ENCODE measurements at regions not wholly inside any gene's neighbourhood (a gene's known extent, or its start where the extent isn't known, plus 50 kb on each side); places are given as distances from the start of the nearest gene placed in this dataset.

DNA sequence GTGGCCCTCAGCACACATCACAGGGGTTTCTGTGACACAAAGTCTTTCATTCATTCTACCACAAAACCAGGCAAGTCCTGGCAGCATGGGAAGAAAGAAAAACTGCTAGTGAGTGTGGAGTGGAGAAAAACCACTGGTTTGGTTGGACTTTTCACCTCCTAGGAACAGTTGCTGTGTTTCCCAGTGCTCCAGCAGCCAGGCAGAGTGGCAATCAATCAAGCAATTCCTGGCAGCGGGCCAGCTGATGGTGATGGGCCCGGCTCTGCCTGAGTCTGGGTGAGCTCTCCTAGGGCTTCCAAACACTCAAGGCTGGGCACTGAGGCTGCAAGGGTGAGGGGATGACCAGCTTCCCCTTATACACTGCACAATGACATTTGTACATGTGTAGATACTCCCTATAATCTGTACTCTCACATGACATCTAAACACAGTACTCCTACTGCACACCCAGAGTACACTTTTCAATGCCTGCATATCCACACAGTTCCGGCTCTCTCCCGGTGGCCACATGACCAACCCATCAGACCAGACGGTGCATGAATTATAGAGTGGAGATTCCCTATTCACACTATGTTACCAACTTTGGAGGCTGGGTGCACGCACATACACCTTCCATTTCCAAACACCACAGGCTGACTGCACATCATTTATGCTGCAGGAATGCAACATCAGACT, 156.6 kb downstream of the UNC5CL start:
- Histone ChIP-seq H3K4me3 (no peak overlapping the region), H3K27me3 (ENCODE audit: insufficient read depth in 3 of 3, low read length in 2 of 3) (no peaks in the 10 kb centered on the region), H3K27ac (no peak overlapping the region), H3K36me3 (ENCODE audit: insufficient read depth in 1 of 2, low read depth in 1 of 2) (no peaks in the 10 kb centered on the region), H3K9me3 (no peaks in the 10 kb centered on the region), H3K4me1 (no peaks in the 10 kb centered on the region)
- TF ChIP-seq, protein P1, sequence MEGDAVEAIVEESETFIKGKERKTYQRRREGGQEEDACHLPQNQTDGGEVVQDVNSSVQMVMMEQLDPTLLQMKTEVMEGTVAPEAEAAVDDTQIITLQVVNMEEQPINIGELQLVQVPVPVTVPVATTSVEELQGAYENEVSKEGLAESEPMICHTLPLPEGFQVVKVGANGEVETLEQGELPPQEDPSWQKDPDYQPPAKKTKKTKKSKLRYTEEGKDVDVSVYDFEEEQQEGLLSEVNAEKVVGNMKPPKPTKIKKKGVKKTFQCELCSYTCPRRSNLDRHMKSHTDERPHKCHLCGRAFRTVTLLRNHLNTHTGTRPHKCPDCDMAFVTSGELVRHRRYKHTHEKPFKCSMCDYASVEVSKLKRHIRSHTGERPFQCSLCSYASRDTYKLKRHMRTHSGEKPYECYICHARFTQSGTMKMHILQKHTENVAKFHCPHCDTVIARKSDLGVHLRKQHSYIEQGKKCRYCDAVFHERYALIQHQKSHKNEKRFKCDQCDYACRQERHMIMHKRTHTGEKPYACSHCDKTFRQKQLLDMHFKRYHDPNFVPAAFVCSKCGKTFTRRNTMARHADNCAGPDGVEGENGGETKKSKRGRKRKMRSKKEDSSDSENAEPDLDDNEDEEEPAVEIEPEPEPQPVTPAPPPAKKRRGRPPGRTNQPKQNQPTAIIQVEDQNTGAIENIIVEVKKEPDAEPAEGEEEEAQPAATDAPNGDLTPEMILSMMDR (IDR thresholded peaks at IDR 0.05): no peak
- WGBS, 3 donors: 57 to 69% (median 62%) methylated on average over 6 of the region's 6 CpGs
- DNase-seq (no peak), ATAC-seq (no peak)
- intact Hi-C loops (cut with DNase I): no loop called here

GRCh38 chr6:40881501-40881900, 157.5 kb downstream of the UNC5CL start:
- intact Hi-C loops (cut with DNase I): no loop called here
- TF ChIP-seq, protein P1 (IDR thresholded peaks at IDR 0.05): no peak
- no peaks in the 10 kb centered on the region for H3K9me3 ChIP-seq
- no peaks in the 10 kb centered on the region for H3K4me1 ChIP-seq
- H3K27me3 ChIP-seq (ENCODE audit: insufficient read depth in 3 of 3, low read length in 2 of 3): peaks cover 0 to 2% (median 0%) of the 10 kb centered on the region in 3 donors
- 76 to 91% (median 91%) methylated on average over 2 of the region's 2 CpGs for WGBS, 3 donors
- ATAC-seq (no peak), DNase-seq (no peak)
- no peak overlapping the region for H3K4me3 ChIP-seq
- H3K36me3 ChIP-seq (ENCODE audit: insufficient read depth in 1 of 2, low read depth in 1 of 2): no peaks in the 10 kb centered on the region
- no peak overlapping the region for H3K27ac ChIP-seq

GRCh38 chr6:40880906-40881305, 158.1 kb downstream of the UNC5CL start:
- TF ChIP-seq, protein P1 (IDR thresholded peaks at IDR 0.05): no peak
- DNase-seq (no peak), ATAC-seq (no peak)
- no peak overlapping the region for H3K27ac ChIP-seq
- 85 to 95% (median 86%) methylated on average over 2 of the region's 2 CpGs for WGBS, 3 donors
- no peaks in the 10 kb centered on the region for H3K36me3 ChIP-seq (ENCODE audit: insufficient read depth in 1 of 2, low read depth in 1 of 2)
- peaks cover 0 to 2% (median 0%) of the 10 kb centered on the region in 3 donors for H3K27me3 ChIP-seq (ENCODE audit: insufficient read depth in 3 of 3, low read length in 2 of 3)
- no peaks in the 10 kb centered on the region for H3K4me1 ChIP-seq
- H3K4me3 ChIP-seq: no peak overlapping the region
- H3K9me3 ChIP-seq: no peaks in the 10 kb centered on the region
- intact Hi-C loops (cut with DNase I): no loop called here

GRCh38 chr6:40879169-40879568, 159.9 kb downstream of the UNC5CL start:
- TF ChIP-seq, protein P1 (IDR thresholded peaks at IDR 0.05): no peak
- WGBS, 3 donors: 95 to 97% (median 97%) methylated on average over 2 of the region's 2 CpGs
- intact Hi-C loops (cut with DNase I): no loop called here
- Histone ChIP-seq H3K36me3 (ENCODE audit: insufficient read depth in 1 of 2, low read depth in 1 of 2) (no peaks in the 10 kb centered on the region), H3K27ac (no peak overlapping the region), H3K4me1 (no peaks in the 10 kb centered on the region), H3K27me3 (ENCODE audit: insufficient read depth in 3 of 3, low read length in 2 of 3) (peaks cover 0 to 2% (median 0%) of the 10 kb centered on the region in 3 donors), H3K9me3 (no peaks in the 10 kb centered on the region), H3K4me3 (no peak overlapping the region)
- no peak for DNase-seq
- no peak for ATAC-seq

GRCh38 chr6:40877362-40877761, 161.7 kb downstream of the UNC5CL start:
- WGBS, 3 donors: 59 to 61% (median 61%) methylated on average over 1 of the region's 1 CpG
- TF ChIP-seq, protein P1 (IDR thresholded peaks at IDR 0.05): no peak
- H3K27ac ChIP-seq: no peak overlapping the region
- no peaks in the 10 kb centered on the region for H3K4me1 ChIP-seq
- ATAC-seq: no peak
- peaks cover 0 to 2% (median 0%) of the 10 kb centered on the region in 3 donors for H3K27me3 ChIP-seq (ENCODE audit: insufficient read depth in 3 of 3, low read length in 2 of 3)
- no peaks in the 10 kb centered on the region for H3K36me3 ChIP-seq (ENCODE audit: insufficient read depth in 1 of 2, low read depth in 1 of 2)
- intact Hi-C loops (cut with DNase I): no loop called here
- no peak for DNase-seq
- H3K9me3 ChIP-seq: no peaks in the 10 kb centered on the region
- H3K4me3 ChIP-seq: no peak overlapping the region
